ENCODE measurements at regions not wholly inside any gene's neighbourhood (a gene's known extent, or its start where the extent isn't known, plus 50 kb on each side); places are given as distances from the start of the nearest gene placed in this dataset.

GRCh38 chr3:25872200-25872877, 82.4 kb downstream of the OXSM start:
- no peak for TF ChIP-seq EP300 (IDR thresholded peaks at IDR 0.05)
- no peak for TF ChIP-seq POLR2A (IDR thresholded peaks at IDR 0.05)
- TF ChIP-seq CTCF (IDR thresholded peaks at IDR 0.05), result no peak
- no peak for TF ChIP-seq POLR2AphosphoS5 (IDR thresholded peaks at IDR 0.05)
- WGBS, 5 donors, result 70 to 84% (median 73%) methylated on average over 3 of the region's 3 CpGs

GRCh38 chr3:25883492-25883891, 93.6 kb downstream of the OXSM start:
- 93 to 100% (median 96%) methylated on average over 1 of the region's 1 CpG for WGBS, 5 donors
- H3K27me3 ChIP-seq, result no peaks in the 10 kb centered on the region
- no peak overlapping the region for H3K4me3 ChIP-seq
- H3K27ac ChIP-seq, result no peak overlapping the region
- no peak for DNase-seq
- intact Hi-C loops (cut with DNase I; ENCODE audit: low total_unique reads), result no loop called here
- no peaks in the 10 kb centered on the region for H3K4me1 ChIP-seq
- TF ChIP-seq POLR2A (IDR thresholded peaks at IDR 0.05) (no peak), POLR2AphosphoS5 (IDR thresholded peaks at IDR 0.05) (no peak), CTCF (IDR thresholded peaks at IDR 0.05) (no peak), EP300 (IDR thresholded peaks at IDR 0.05) (no peak)
- H3K9me3 ChIP-seq, result no peaks in the 10 kb centered on the region
- no peaks in the 10 kb centered on the region for H3K36me3 ChIP-seq

More at GRCh38 chr3:25872200-25872877, 82.4 kb downstream of the OXSM start:
- Histone ChIP-seq H3K4me1 (no peaks in the 10 kb centered on the region), H3K27ac (no peak overlapping the region), H3K36me3 (no peaks in the 10 kb centered on the region), H3K27me3 (no peaks in the 10 kb centered on the region), H3K9me3 (no peaks in the 10 kb centered on the region), H3K4me3 (no peak overlapping the region)
- no peak for DNase-seq
- intact Hi-C loops (cut with DNase I; ENCODE audit: low total_unique reads), result no loop called here

- H3K36me3 ChIP-seq, result no peaks in the 10 kb centered on the region
Observed at GRCh38 chr3:25884981-25885380, 95.1 kb downstream of the OXSM start.

GRCh38 chr3:25885544-25885943, 95.7 kb downstream of the OXSM start:
- DNase-seq, result no peak
- Histone ChIP-seq H3K4me3 (no peak overlapping the region), H3K9me3 (no peaks in the 10 kb centered on the region), H3K4me1 (no peaks in the 10 kb centered on the region), H3K27ac (no peak overlapping the region), H3K27me3 (no peaks in the 10 kb centered on the region), H3K36me3 (no peaks in the 10 kb centered on the region)
- 79 to 90% (median 88%) methylated on average over 5 of the region's 5 CpGs for WGBS, 5 donors
- intact Hi-C loops (cut with DNase I; ENCODE audit: low total_unique reads), result no loop called here
- TF ChIP-seq EP300 (IDR thresholded peaks at IDR 0.05) (no peak), POLR2AphosphoS5 (IDR thresholded peaks at IDR 0.05) (no peak), POLR2A (IDR thresholded peaks at IDR 0.05) (no peak), CTCF (IDR thresholded peaks at IDR 0.05) (no peak)

More at GRCh38 chr3:25884981-25885380, 95.1 kb downstream of the OXSM start:
- no peak overlapping the region for H3K4me3 ChIP-seq
- intact Hi-C loops (cut with DNase I; ENCODE audit: low total_unique reads), result no loop called here
- H3K27me3 ChIP-seq, result no peaks in the 10 kb centered on the region
- DNase-seq, result no peak
- no peaks in the 10 kb centered on the region for H3K9me3 ChIP-seq
- 86 to 100% (median 92%) methylated on average over 2 of the region's 2 CpGs for WGBS, 5 donors
- no peak for TF ChIP-seq POLR2A (IDR thresholded peaks at IDR 0.05)
- no peak for TF ChIP-seq POLR2AphosphoS5 (IDR thresholded peaks at IDR 0.05)
- no peak for TF ChIP-seq EP300 (IDR thresholded peaks at IDR 0.05)
- TF ChIP-seq CTCF (IDR thresholded peaks at IDR 0.05), result no peak
- H3K4me1 ChIP-seq, result no peaks in the 10 kb centered on the region
- H3K27ac ChIP-seq, result no peak overlapping the region

Measured in stomach (tissue), 8 donors.